ENCODE measurements at regions not wholly inside any gene's neighbourhood (a gene's known extent, or its start where the extent isn't known, plus 50 kb on each side); places are given as distances from the start of the nearest gene placed in this dataset.

GRCh38 chr9:35540315-35540714 is 50.4 kb downstream of the RUSC2 start:
- DNase-seq (ENCODE audit: low spot score), result no peak

- DNase-seq (ENCODE audit: low spot score), result no peak
Observed at GRCh38 chr9:35546853-35547252, 56.9 kb downstream of the RUSC2 start.

- no peak for DNase-seq (ENCODE audit: low spot score)
Observed at GRCh38 chr9:35547889-35548418, 57.1 kb upstream of the TESK1 start.

GRCh38 chr9:35548571-35548970 is 56.5 kb upstream of the TESK1 start:
- no peak for DNase-seq (ENCODE audit: low spot score)

- DNase-seq (ENCODE audit: low spot score), result no peak
Observed at GRCh38 chr9:35549441-35549840, 55.6 kb upstream of the TESK1 start.

GRCh38 chr9:35552376-35552775 is 52.7 kb upstream of the TESK1 start:
- no peak for DNase-seq (ENCODE audit: low spot score)

GRCh38 chr9:35552837-35553236 is 52.2 kb upstream of the TESK1 start:
- DNase-seq (ENCODE audit: low spot score), result no peak

GRCh38 chr9:35553670-35554543 is 51.2 kb upstream of the TESK1 start:
- peak; percentile 72 for DNase-seq (ENCODE audit: low spot score)

- no peak for DNase-seq (ENCODE audit: low spot score)
Observed at GRCh38 chr9:35555246-35555701, 49.8 kb upstream of the TESK1 start.

Measured in ureter (tissue), 1 donor.